GM12878 (cell line): ENCODE measurements at regions not wholly inside any gene's neighbourhood (a gene's known extent, or its start where the extent isn't known, plus 50 kb on each side); places are given as distances from the start of the nearest gene placed in this dataset.

Source experiments
- POLR2A ChIP-seq: IDR thresholded peaks from 2 replicates; pipeline ENCODE4 v1.6.1; 2011; ENCODE audit warnings: low read depth, mild to moderate bottlenecking, low read length
- POLR2AphosphoS2 ChIP-seq: IDR thresholded peaks from 2 replicates; pipeline ENCODE4 v1.6.1; 2011; ENCODE audit warnings: low read depth, mild to moderate bottlenecking, low read length, improper control_type of control experiment, moderate library complexity
- POLR2AphosphoS5 ChIP-seq: IDR thresholded peaks from 2 replicates; pipeline ENCODE4 v1.6.1; 2011; ENCODE audit warnings: mild to moderate bottlenecking, low read length, inconsistent platforms

GRCh38 chr2:219906114-219907010 is 278.9 kb downstream of the SLC4A3 start:
- TF ChIP-seq POLR2AphosphoS5 (no peak), POLR2AphosphoS2 (no peak), POLR2A (no peak)
